ENCODE measurements at regions not wholly inside any gene's neighbourhood (a gene's known extent, or its start where the extent isn't known, plus 50 kb on each side); places are given as distances from the start of the nearest gene placed in this dataset.

- no peak for DNase-seq (ENCODE audit: extremely low read depth in 1 of 2, low read depth in 1 of 2)
Measured at GRCh38 chr6:15845492-15845891, 182.7 kb upstream of the DTNBP1 start.

GRCh38 chr6:15843764-15844163 is 180.9 kb upstream of the DTNBP1 start:
- no peak for DNase-seq (ENCODE audit: extremely low read depth in 1 of 2, low read depth in 1 of 2)

DNA sequence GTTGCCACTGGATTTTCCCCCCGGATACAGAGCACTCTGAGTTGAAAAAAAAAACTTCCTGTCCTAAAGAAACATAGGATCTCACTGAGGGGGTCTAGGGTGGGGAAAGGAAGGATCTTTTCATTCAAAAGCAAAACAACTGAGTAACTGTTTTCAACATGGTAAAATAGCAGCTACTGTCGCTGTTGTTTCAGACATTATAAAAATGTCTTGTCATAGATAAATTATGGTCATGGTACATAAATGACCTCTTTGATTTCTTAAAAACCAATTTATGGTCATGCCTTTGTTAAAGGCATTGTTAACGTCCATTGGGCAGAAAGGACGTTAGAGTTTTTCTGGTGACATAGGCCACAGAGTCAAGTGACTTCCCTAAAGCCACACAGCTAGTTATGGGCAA is 180.4 kb upstream of the DTNBP1 start:
- no peak for DNase-seq (ENCODE audit: extremely low read depth in 1 of 2, low read depth in 1 of 2)

DNA sequence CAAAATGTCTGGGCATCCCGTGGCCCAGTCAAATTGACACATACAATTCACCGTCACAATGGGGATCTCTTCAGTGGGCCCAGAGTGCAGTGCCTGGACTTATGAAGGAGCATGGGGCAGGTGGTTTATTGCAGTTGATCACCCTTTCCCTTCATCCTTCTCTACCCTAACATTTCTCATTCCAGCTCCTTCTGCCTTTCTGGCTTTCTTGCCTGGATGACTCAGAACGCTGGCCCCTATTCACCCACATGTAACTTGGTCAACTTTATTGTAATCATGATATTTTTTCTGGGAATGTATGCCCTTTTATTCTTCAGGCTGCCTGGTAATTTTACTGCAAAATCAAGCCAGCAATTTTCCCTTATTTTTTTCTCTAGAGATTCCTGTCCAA is 179.9 kb upstream of the DTNBP1 start:
- no peak for DNase-seq (ENCODE audit: extremely low read depth in 1 of 2, low read depth in 1 of 2)

DNA sequence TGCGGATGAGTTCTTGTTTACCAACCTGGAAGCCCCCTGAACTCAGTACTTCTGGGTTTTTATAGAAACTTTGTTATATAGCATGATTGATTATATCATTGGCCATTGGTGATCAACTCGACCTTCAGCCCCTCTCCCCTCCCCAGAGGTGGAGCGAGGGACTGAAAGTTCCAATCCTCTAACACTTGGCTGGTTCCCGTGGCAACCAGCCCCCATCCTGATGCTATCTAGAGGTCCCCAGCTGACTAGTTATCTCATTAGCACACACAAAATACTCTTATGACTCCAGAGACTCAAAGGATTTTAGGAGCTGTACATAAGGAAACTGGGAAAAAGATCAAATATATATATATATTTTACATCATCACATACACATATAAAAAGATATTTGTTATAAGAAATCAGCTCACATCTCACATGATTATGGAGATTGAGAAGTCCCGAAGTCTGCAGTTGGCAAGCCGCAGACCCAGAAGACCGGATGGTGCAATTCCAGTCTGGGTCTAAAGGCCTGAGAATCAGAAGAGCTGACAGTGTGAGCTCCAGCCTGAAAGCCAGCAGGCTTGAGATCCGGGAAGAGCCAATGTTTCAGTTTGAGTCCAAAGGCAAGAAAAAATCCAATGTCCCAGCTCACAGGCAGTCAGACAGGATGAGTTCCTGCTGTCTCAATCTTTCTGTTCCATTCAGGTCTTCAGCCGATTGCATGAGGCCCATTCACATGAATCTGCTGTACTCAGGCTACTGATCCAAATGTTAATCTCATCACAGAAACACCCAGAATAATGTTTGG is 179.3 kb upstream of the DTNBP1 start:
- no peak for DNase-seq (ENCODE audit: extremely low read depth in 1 of 2, low read depth in 1 of 2)

DNA sequence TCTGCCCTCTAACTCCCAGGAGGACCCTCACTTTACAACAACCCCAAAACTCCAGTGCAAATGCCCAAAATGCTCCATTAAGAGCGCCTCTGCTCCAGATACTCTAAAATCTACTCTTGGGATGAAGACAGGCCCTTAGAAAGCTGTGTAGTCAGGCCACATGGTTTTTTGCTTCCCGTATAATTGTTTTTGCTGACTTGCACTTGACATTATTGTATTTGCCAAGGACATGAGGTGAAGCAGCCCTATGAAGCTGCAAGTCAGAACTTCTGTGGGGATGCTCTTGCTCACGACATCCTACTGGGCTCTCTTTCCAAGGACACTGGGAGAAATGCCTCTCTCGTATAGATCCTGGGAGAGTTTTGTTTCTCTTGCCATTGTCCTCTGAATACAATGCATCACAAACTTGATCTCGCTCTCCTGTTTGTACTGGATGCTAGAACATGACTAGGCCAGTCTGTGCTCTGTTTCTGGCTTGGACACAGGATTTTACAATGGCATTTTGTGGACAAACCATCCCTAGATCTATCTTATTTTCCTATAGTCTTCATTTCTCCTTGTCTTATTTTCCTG is 177.2 kb upstream of the DTNBP1 start:
- no peak for DNase-seq (ENCODE audit: extremely low read depth in 1 of 2, low read depth in 1 of 2)

DNA sequence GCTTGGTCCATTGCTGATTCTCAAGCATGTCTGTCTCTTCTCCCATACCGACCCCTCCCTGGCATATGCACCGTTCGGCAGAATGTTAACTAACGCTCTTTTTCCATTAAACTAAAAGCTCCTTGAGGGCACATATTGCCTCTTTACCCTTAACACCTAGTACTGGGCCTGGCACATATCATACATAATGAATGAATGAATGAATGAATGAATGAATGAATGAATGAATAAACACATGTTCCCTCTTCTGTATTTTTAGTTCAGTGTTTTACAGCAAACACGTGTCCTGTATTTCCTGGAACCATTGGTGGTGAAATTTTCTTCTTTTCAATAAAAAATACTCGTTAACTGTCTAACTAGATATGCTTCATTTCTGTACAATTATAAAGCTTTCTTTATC is 174.4 kb upstream of the DTNBP1 start:
- DNase-seq (ENCODE audit: extremely low read depth in 1 of 2, low read depth in 1 of 2) = no peak

GRCh38 chr6:15832841-15833240 is 170.0 kb upstream of the DTNBP1 start:
- DNase-seq (ENCODE audit: extremely low read depth in 1 of 2, low read depth in 1 of 2) = no peak

DNA sequence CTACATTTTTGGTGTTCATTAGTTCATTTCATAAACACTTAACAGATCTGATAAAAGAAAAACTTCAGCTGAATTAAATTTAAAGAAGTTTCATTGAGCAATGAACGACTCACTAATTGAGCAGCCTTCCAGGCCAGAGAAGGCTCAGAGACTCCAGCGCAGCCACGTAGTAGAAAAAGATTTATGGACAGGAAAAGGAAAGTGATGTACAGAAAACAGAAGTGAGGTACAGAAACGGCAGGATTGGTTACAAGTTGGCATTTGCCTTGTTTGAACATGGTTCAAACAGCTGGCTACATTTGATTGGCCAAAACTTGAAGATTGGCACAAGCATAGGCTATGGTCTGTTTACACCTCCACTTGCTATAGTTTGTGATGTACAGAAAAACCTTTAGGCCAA is 166.3 kb upstream of the DTNBP1 start:
- no peak for DNase-seq (ENCODE audit: extremely low read depth in 1 of 2, low read depth in 1 of 2)

- no peak for DNase-seq (ENCODE audit: extremely low read depth in 1 of 2, low read depth in 1 of 2)
Measured at GRCh38 chr6:15827496-15828255, 164.8 kb upstream of the DTNBP1 start.

DNA sequence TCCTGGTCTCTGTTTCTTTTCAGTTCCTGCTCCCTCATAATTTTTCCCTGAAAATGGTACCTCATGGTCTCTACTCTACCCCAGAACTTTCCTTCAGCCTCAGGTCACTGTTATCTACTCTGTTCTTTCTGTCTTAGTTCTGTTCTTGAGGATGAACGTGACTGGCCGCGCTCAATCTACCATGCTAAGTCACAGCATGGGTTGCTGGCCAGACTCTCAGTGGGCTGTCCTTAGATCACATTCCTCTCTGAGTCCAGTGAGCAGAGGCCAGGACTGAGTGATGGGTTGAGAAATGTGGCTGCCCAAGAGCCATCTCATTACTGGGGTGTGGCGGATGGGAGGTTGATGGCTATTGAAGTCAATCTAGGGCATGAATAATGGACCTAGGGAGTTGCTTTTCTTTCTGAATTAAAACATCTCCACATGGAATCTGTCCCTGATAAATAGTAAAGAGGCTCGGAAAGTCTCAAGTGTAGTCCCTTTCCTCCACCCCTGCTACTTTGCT is 164.0 kb upstream of the DTNBP1 start:
- DNase-seq (ENCODE audit: extremely low read depth in 1 of 2, low read depth in 1 of 2) = no peak

- DNase-seq (ENCODE audit: extremely low read depth in 1 of 2, low read depth in 1 of 2) = no peak
Measured at GRCh38 chr6:15825332-15825930, 162.6 kb upstream of the DTNBP1 start.

GRCh38 chr6:15824811-15825210 is 162.0 kb upstream of the DTNBP1 start:
- DNase-seq (ENCODE audit: extremely low read depth in 1 of 2, low read depth in 1 of 2) = no peak

- DNase-seq (ENCODE audit: extremely low read depth in 1 of 2, low read depth in 1 of 2) = no peak
Measured at GRCh38 chr6:15823838-15824414, 161.1 kb upstream of the DTNBP1 start.

DNA sequence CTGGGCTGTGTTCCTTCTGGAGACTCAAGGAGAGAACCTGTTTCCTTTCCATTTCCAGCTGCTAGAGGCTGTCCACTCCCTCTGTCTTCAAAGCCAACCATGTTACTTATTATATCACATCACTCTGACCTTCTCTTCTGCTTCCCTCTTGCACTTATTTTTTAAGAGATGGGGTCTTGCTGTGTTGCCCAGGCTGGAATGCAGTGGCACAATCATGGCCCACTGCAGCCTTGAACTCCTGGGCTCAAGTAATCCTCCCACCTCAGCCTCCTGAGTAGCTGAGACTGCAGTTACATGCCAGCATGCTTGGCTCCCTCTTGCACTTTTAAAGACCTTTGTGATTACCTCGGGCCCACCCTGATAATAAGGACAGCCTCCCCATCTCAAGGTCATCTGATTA is 160.0 kb upstream of the DTNBP1 start:
- no peak for DNase-seq (ENCODE audit: extremely low read depth in 1 of 2, low read depth in 1 of 2)

- no peak for DNase-seq (ENCODE audit: extremely low read depth in 1 of 2, low read depth in 1 of 2)
Measured at GRCh38 chr6:15819841-15820240, 157.0 kb upstream of the DTNBP1 start.

GRCh38 chr6:15819226-15819625 is 156.4 kb upstream of the DTNBP1 start:
- no peak for DNase-seq (ENCODE audit: extremely low read depth in 1 of 2, low read depth in 1 of 2)

DNA sequence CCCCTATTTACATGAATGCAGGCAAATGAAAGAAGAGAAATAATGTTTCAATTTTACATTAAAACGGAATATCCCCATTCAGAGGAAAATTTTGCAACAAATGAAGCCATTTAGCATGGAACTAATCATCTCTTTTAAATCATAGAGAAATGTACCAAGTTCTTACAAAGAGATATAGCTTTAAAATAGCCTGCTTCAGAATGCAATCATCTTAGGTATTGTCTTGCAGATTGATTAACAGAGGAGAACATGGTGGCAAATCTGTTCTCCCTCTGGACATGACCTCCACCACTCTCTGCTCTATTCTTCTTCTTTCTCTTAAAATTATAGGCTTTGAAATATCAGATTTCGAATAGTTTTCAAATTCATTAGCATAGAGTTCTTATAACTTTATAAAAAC is 155.7 kb upstream of the DTNBP1 start:
- no peak for DNase-seq (ENCODE audit: extremely low read depth in 1 of 2, low read depth in 1 of 2)

GRCh38 chr6:15818044-15818443 is 155.2 kb upstream of the DTNBP1 start:
- DNase-seq (ENCODE audit: extremely low read depth in 1 of 2, low read depth in 1 of 2) = no peak

GRCh38 chr6:15817100-15817499 is 154.3 kb upstream of the DTNBP1 start:
- DNase-seq (ENCODE audit: extremely low read depth in 1 of 2, low read depth in 1 of 2) = no peak

GRCh38 chr6:15816661-15817060 is 153.8 kb upstream of the DTNBP1 start:
- no peak for DNase-seq (ENCODE audit: extremely low read depth in 1 of 2, low read depth in 1 of 2)

Data from activated CD8-positive, alpha-beta memory T cell treated with anti-CD3 and anti-CD28 coated beads for 1 hour (primary cell).